ENCODE measurements at regions not wholly inside any gene's neighbourhood (a gene's known extent, or its start where the extent isn't known, plus 50 kb on each side); places are given as distances from the start of the nearest gene placed in this dataset.

DNA sequence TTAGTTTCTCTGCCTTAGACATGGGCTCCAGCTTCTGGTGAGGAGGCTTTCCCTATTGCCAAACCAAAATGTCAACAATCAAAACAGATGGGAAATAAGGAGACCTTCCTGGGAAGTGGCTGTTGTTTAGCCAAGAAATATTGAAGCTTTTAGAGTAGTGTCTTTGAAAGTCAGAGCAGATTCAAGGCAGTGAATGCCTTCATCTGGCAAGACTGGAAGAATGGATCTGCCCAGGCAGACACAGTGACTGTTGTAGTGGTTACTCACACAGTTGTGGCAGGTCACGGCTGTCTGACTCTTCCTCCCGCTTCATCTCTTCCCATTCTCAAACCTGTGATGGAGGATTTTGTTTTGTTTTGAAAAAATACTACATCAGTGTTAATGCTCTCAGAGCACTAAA lies 154.1 kb upstream of the ADO start:
- Histone ChIP-seq H3K23me2 (ENCODE audit: insufficient read length, low read depth, low read length, poor library complexity, severe bottlenecking) (no peaks in the 10 kb centered on the region), H3K23ac (ENCODE audit: insufficient read length, low read depth, low read length) (no peak overlapping the region), H3K27me3 (ENCODE audit: insufficient read depth, low read length) (no peaks in the 10 kb centered on the region), H3K27ac (ENCODE audit: insufficient read length, low read depth, low read length) (no peak overlapping the region), H2BK120ac (ENCODE audit: low read depth, low read length, poor library complexity, severe bottlenecking) (no peak overlapping the region), H3K4ac (ENCODE audit: low read depth, low read length) (no peak overlapping the region), H4K5ac (ENCODE audit: insufficient read length, low read depth, low read length) (no peak overlapping the region), H3K79me2 (ENCODE audit: insufficient read depth, low read length) (no peaks in the 10 kb centered on the region), H4K8ac (replicated peaks; ENCODE audit: insufficient read length, low read depth, low read length) (no peak overlapping the region), H3K18ac (ENCODE audit: insufficient read length, low read depth, low read length) (no peak overlapping the region), H2BK5ac (ENCODE audit: insufficient read length, low read length) (no peak overlapping the region), H3K9me3 (ENCODE audit: control insufficient read depth, low read depth, low read length) (no peaks in the 10 kb centered on the region), H2BK12ac (ENCODE audit: insufficient read length, low read depth, low read length) (no peak overlapping the region), H2BK20ac (ENCODE audit: low read depth, low read length, poor library complexity, severe bottlenecking) (no peak overlapping the region), H3K14ac (ENCODE audit: insufficient read depth, low read length) (no peak overlapping the region), H3K4me1 (ENCODE audit: insufficient read depth, low read length) (no peaks in the 10 kb centered on the region), H2BK15ac (ENCODE audit: low read depth, low read length) (no peak overlapping the region), H4K20me1 (ENCODE audit: control insufficient read depth, insufficient read depth, insufficient read length) (no peaks in the 10 kb centered on the region), H3K4me2 (ENCODE audit: insufficient read depth, insufficient read length, low read length) (no peak overlapping the region), H3K79me1 (ENCODE audit: insufficient read depth, low read depth, low read length, poor library complexity, severe bottlenecking) (no peaks in the 10 kb centered on the region), H4K91ac (ENCODE audit: insufficient read length, low read depth, low read length) (no peak overlapping the region), H3K9ac (ENCODE audit: extremely low read depth, insufficient read length, low read length) (no peak overlapping the region), H3T11ph (ENCODE audit: low read length) (no peak overlapping the region), H2AK5ac (ENCODE audit: insufficient read length, low read length) (no peak overlapping the region), H3K56ac (ENCODE audit: insufficient read length, low read depth, low read length) (no peak overlapping the region), H2AFZ (ENCODE audit: low read length) (no peak overlapping the region)
- no peak overlapping the region for H3K27ac Mint-ChIP-seq
- TF ChIP-seq, protein P1, sequence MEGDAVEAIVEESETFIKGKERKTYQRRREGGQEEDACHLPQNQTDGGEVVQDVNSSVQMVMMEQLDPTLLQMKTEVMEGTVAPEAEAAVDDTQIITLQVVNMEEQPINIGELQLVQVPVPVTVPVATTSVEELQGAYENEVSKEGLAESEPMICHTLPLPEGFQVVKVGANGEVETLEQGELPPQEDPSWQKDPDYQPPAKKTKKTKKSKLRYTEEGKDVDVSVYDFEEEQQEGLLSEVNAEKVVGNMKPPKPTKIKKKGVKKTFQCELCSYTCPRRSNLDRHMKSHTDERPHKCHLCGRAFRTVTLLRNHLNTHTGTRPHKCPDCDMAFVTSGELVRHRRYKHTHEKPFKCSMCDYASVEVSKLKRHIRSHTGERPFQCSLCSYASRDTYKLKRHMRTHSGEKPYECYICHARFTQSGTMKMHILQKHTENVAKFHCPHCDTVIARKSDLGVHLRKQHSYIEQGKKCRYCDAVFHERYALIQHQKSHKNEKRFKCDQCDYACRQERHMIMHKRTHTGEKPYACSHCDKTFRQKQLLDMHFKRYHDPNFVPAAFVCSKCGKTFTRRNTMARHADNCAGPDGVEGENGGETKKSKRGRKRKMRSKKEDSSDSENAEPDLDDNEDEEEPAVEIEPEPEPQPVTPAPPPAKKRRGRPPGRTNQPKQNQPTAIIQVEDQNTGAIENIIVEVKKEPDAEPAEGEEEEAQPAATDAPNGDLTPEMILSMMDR (conservative IDR thresholded peaks at IDR 0.05), result no peak
- peaks cover 3% of the 10 kb centered on the region for H3K27me3 Mint-ChIP-seq (ENCODE audit: low read depth)
- H3K4me3 Mint-ChIP-seq, result no peak overlapping the region; a peak in 1 of 5 replicates
- no peaks in the 10 kb centered on the region; a peak in 1 of 5 replicates for H3K9me3 Mint-ChIP-seq
- peaks cover 0 to 7% of the 10 kb centered on the region in 2 experiments; a peak in 1 of 4 replicates for H3K4me1 Mint-ChIP-seq
- no CpG with 5 or more reads among the region's 2 CpGs for WGBS (ENCODE audit: extremely low coverage, insufficient read length, low lambda C conversion rate)
- no peak for DNase-seq
- no peaks in the 10 kb centered on the region; a peak in 1 of 7 replicates for H3K36me3 Mint-ChIP-seq (ENCODE audit: insufficient read depth in 1 of 3, low read depth in 3 of 3)

All from H9 (cell line).